ENCODE measurements at regions not wholly inside any gene's neighbourhood (a gene's known extent, or its start where the extent isn't known, plus 50 kb on each side); places are given as distances from the start of the nearest gene placed in this dataset.

- 84% methylated on average over 2 of the region's 2 CpGs for WGBS
- no peaks in the 10 kb centered on the region for H3K36me3 ChIP-seq (ENCODE audit: control insufficient read depth in 4 of 4, insufficient read depth in 3 of 4, low read depth in 1 of 4, low read length in 3 of 4)
- H3K9me3 ChIP-seq (ENCODE audit: control insufficient read depth in 4 of 4, low read length in 3 of 4): no peaks in the 10 kb centered on the region
- H3K9ac ChIP-seq (ENCODE audit: low read depth in 1 of 2, low read length in 2 of 2): no peak overlapping the region
- no peaks in the 10 kb centered on the region for H3K4me1 ChIP-seq (ENCODE audit: control insufficient read depth in 4 of 4, insufficient read depth in 4 of 4, low read length in 3 of 4)
- no peaks in the 10 kb centered on the region for H3K27me3 ChIP-seq (ENCODE audit: control insufficient read depth in 4 of 4, insufficient read depth in 4 of 4, low read length in 3 of 4)
- H3K27ac ChIP-seq (ENCODE audit: low read depth in 1 of 2, low read length in 2 of 2): no peak overlapping the region
- no peak overlapping the region for H3K4me3 ChIP-seq (ENCODE audit: low read depth in 1 of 3, low read length in 3 of 3)
- no peak for DNase-seq (ENCODE audit: low spot score)
- no peak for TF ChIP-seq HNF4G (IDR thresholded peaks at IDR 0.05)
- TF ChIP-seq, protein P1, sequence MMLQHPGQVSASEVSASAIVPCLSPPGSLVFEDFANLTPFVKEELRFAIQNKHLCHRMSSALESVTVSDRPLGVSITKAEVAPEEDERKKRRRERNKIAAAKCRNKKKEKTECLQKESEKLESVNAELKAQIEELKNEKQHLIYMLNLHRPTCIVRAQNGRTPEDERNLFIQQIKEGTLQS (IDR thresholded peaks at IDR 0.05): no peak
- TF ChIP-seq FOXA1 (IDR thresholded peaks at IDR 0.05): no peak
- no peak for TF ChIP-seq JUND (IDR thresholded peaks at IDR 0.05)
- no peak for TF ChIP-seq MAX (IDR thresholded peaks at IDR 0.05)
- no peak for TF ChIP-seq GABPA (IDR thresholded peaks at IDR 0.05 in 1 of 2, conservative IDR thresholded peaks at IDR 0.05 in 1 of 2)
- TF ChIP-seq, protein P2, sequence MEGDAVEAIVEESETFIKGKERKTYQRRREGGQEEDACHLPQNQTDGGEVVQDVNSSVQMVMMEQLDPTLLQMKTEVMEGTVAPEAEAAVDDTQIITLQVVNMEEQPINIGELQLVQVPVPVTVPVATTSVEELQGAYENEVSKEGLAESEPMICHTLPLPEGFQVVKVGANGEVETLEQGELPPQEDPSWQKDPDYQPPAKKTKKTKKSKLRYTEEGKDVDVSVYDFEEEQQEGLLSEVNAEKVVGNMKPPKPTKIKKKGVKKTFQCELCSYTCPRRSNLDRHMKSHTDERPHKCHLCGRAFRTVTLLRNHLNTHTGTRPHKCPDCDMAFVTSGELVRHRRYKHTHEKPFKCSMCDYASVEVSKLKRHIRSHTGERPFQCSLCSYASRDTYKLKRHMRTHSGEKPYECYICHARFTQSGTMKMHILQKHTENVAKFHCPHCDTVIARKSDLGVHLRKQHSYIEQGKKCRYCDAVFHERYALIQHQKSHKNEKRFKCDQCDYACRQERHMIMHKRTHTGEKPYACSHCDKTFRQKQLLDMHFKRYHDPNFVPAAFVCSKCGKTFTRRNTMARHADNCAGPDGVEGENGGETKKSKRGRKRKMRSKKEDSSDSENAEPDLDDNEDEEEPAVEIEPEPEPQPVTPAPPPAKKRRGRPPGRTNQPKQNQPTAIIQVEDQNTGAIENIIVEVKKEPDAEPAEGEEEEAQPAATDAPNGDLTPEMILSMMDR (IDR thresholded peaks at IDR 0.05; ENCODE audit: low read depth, low read length, missing input control): no peak
- TF ChIP-seq, protein P3, sequence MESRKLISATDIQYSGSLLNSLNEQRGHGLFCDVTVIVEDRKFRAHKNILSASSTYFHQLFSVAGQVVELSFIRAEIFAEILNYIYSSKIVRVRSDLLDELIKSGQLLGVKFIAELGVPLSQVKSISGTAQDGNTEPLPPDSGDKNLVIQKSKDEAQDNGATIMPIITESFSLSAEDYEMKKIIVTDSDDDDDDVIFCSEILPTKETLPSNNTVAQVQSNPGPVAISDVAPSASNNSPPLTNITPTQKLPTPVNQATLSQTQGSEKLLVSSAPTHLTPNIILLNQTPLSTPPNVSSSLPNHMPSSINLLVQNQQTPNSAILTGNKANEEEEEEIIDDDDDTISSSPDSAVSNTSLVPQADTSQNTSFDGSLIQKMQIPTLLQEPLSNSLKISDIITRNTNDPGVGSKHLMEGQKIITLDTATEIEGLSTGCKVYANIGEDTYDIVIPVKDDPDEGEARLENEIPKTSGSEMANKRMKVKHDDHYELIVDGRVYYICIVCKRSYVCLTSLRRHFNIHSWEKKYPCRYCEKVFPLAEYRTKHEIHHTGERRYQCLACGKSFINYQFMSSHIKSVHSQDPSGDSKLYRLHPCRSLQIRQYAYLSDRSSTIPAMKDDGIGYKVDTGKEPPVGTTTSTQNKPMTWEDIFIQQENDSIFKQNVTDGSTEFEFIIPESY (IDR thresholded peaks at IDR 0.05): no peak
Measured at GRCh38 chr5:155761502-155761901, 565.5 kb upstream of the SGCD start.

DNA sequence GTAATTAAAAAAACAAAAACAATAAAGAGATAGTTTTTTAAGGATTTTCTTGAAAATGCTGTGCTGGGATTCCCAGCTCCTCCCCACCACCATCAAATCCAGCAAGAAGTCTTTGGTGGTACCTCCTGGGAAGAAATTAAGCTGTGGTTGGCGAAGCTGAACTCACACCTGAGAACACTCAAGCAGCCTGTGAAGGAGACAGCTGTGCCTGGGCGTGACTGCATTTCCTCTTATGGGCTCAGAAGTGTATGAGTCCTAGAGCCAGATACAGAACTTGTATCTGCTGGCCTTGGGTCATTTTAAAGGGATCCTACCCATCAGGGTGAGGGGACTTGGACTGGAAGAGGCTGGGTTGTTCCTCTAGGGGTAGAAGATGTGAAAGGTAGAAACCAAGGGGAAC is 561.2 kb upstream of the SGCD start:
- H3K36me3 ChIP-seq (ENCODE audit: control insufficient read depth in 4 of 4, insufficient read depth in 3 of 4, low read depth in 1 of 4, low read length in 3 of 4): no peaks in the 10 kb centered on the region
- no peaks in the 10 kb centered on the region for H3K4me1 ChIP-seq (ENCODE audit: control insufficient read depth in 4 of 4, insufficient read depth in 4 of 4, low read length in 3 of 4)
- H3K9me3 ChIP-seq (ENCODE audit: control insufficient read depth in 4 of 4, low read length in 3 of 4): no peaks in the 10 kb centered on the region
- H3K27me3 ChIP-seq (ENCODE audit: control insufficient read depth in 4 of 4, insufficient read depth in 4 of 4, low read length in 3 of 4): no peaks in the 10 kb centered on the region
- no peak overlapping the region for H3K4me3 ChIP-seq (ENCODE audit: low read depth in 1 of 3, low read length in 3 of 3)
- no peak for TF ChIP-seq EGR1 (IDR thresholded peaks at IDR 0.05; ENCODE audit: low read depth in 2 of 2)
- TF ChIP-seq YY1 (IDR thresholded peaks at IDR 0.05): no peak
- TF ChIP-seq HNF4A (conservative IDR thresholded peaks at IDR 0.05): no peak
- TF ChIP-seq, protein P1 (IDR thresholded peaks at IDR 0.05): no peak
- TF ChIP-seq RXRA (IDR thresholded peaks at IDR 0.05): no peak
- TF ChIP-seq RAD21 (IDR thresholded peaks at IDR 0.05): no peak
- no peak for TF ChIP-seq SP1 (IDR thresholded peaks at IDR 0.05)
- no peak for TF ChIP-seq MAX (IDR thresholded peaks at IDR 0.05)
- TF ChIP-seq TAF1 (conservative IDR thresholded peaks at IDR 0.05): no peak
- TF ChIP-seq REST (IDR thresholded peaks at IDR 0.05): no peak
- TF ChIP-seq NR2F2 (IDR thresholded peaks at IDR 0.05): no peak
- no peak for TF ChIP-seq FOXA2 (IDR thresholded peaks at IDR 0.05)
- TF ChIP-seq, protein P3 (IDR thresholded peaks at IDR 0.05): no peak
- no peak for TF ChIP-seq JUND (IDR thresholded peaks at IDR 0.05)
- TF ChIP-seq GABPA (IDR thresholded peaks at IDR 0.05 in 1 of 2, conservative IDR thresholded peaks at IDR 0.05 in 1 of 2): no peak
- TF ChIP-seq, protein P2 (IDR thresholded peaks at IDR 0.05; ENCODE audit: low read depth, low read length, missing input control): no peak
- no peak for TF ChIP-seq HNF4G (IDR thresholded peaks at IDR 0.05)
- no peak for TF ChIP-seq FOXA1 (IDR thresholded peaks at IDR 0.05)
- H3K27ac ChIP-seq (ENCODE audit: low read depth in 1 of 2, low read length in 2 of 2): no peak overlapping the region
- DNase-seq (ENCODE audit: low spot score): no peak
- 67% methylated on average over 2 of the region's 2 CpGs for WGBS
- H3K9ac ChIP-seq (ENCODE audit: low read depth in 1 of 2, low read length in 2 of 2): no peak overlapping the region

Data from liver (tissue), 8 donors.